OCI-LY3 (cell line): ENCODE measurements at regions not wholly inside any gene's neighbourhood (a gene's known extent, or its start where the extent isn't known, plus 50 kb on each side); places are given as distances from the start of the nearest gene placed in this dataset.

Experiments used
- CTCF ChIP-seq: fragments of 200-600, 300-600 bp; sonication (generic); IDR thresholded peaks from 2 replicates; pipeline ENCODE4 v1.5.1; 2014; ENCODE audit warnings: antibody characterized with exemption, low read length, low read depth
- EZH2phosphoT487 ChIP-seq: fragments of 200-600 bp; shearing (Covaris generic); IDR thresholded peaks from 2 replicates; pipeline ENCODE4 v1.6.1; 2018; ENCODE audit warnings: antibody characterized with exemption, mixed run types, low read depth

GRCh38 chr1:175244206-175244605 lies 51.6 kb upstream of the KIAA0040 start:
- no peak for TF ChIP-seq EZH2phosphoT487
- no peak for TF ChIP-seq CTCF
